HEK293T (cell line): ENCODE measurements at regions not wholly inside any gene's neighbourhood (a gene's known extent, or its start where the extent isn't known, plus 50 kb on each side); places are given as distances from the start of the nearest gene placed in this dataset.

Experiments
- FOXK2 ChIP-seq: fragments of 450-650 bp; IDR thresholded peaks from 2 replicates; pipeline ENCODE4 v1.6.1; 2016; ENCODE audit warnings: mild to moderate bottlenecking
- L3MBTL2 ChIP-seq: fragments of 450-650 bp; conservative IDR thresholded peaks from 2 replicates; pipeline ENCODE4 v1.6.1; 2016; ENCODE audit warnings: mild to moderate bottlenecking
- SUZ12 ChIP-seq: fragments of 450-650 bp; IDR thresholded peaks from 2 replicates; pipeline ENCODE4 v1.6.1; 2016; ENCODE audit warnings: mild to moderate bottlenecking

DNA sequence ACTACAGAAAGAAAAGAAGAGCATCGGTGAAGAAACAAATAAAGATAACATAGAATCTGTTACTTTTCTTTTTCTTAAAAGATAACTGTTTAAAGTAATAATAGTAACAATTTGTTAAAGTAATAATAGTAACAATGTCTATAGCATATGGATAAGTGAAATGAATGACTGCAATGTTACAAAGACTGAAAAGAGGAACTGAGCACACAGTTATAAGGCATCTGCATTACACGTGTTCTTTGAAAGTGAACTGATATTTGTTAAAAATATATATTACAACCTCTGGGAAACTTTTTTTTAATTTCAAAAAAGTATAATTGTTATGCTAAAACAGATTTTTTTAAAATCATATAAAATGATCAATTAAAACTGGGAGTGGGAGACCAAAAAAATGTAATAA, 88.4 kb upstream of the FST start:
- TF ChIP-seq SUZ12 (no peak), L3MBTL2 (no peak), FOXK2 (no peak)
